ENCODE measurements at regions not wholly inside any gene's neighbourhood (a gene's known extent, or its start where the extent isn't known, plus 50 kb on each side); places are given as distances from the start of the nearest gene placed in this dataset.

- Histone ChIP-seq H3K9me3 (no peaks in the 10 kb centered on the region), H3K4me3 (no peak overlapping the region), H3K27me3 (no peaks in the 10 kb centered on the region), H3K36me3 (ENCODE audit: low read depth, missing control alignments) (no peaks in the 10 kb centered on the region), H3K4me1 (no peaks in the 10 kb centered on the region), H3K27ac (no peak overlapping the region)
- TF ChIP-seq, protein P1, sequence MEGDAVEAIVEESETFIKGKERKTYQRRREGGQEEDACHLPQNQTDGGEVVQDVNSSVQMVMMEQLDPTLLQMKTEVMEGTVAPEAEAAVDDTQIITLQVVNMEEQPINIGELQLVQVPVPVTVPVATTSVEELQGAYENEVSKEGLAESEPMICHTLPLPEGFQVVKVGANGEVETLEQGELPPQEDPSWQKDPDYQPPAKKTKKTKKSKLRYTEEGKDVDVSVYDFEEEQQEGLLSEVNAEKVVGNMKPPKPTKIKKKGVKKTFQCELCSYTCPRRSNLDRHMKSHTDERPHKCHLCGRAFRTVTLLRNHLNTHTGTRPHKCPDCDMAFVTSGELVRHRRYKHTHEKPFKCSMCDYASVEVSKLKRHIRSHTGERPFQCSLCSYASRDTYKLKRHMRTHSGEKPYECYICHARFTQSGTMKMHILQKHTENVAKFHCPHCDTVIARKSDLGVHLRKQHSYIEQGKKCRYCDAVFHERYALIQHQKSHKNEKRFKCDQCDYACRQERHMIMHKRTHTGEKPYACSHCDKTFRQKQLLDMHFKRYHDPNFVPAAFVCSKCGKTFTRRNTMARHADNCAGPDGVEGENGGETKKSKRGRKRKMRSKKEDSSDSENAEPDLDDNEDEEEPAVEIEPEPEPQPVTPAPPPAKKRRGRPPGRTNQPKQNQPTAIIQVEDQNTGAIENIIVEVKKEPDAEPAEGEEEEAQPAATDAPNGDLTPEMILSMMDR (IDR thresholded peaks at IDR 0.05): no peak
- TF ChIP-seq POLR2A (IDR thresholded peaks at IDR 0.05): no peak
- no peak for DNase-seq
- WGBS, 2 donors: 88 to 95% methylated on average over 7 of the region's 7 CpGs
- intact Hi-C loops (cut with DNase I; ENCODE audit: low total_unique reads): no loop called here
These were observed 62.5 kb upstream of the ADO start for GRCh38 chr10:62741996-62742395.

- H3K27ac ChIP-seq: no peak overlapping the region
- no peaks in the 10 kb centered on the region for H3K4me1 ChIP-seq
- H3K4me3 ChIP-seq: no peak overlapping the region
- no peaks in the 10 kb centered on the region for H3K27me3 ChIP-seq
- no peaks in the 10 kb centered on the region for H3K9me3 ChIP-seq
- DNase-seq: no peak
- H3K36me3 ChIP-seq (ENCODE audit: low read depth, missing control alignments): no peaks in the 10 kb centered on the region
- intact Hi-C loops (cut with DNase I; ENCODE audit: low total_unique reads): no loop called here
- 83 to 86% methylated on average over 6 of the region's 6 CpGs for WGBS, 2 donors
- TF ChIP-seq, protein P1 (IDR thresholded peaks at IDR 0.05): no peak
- TF ChIP-seq POLR2A (IDR thresholded peaks at IDR 0.05): no peak
These were observed 61.9 kb upstream of the ADO start for GRCh38 chr10:62742536-62743061.

DNA sequence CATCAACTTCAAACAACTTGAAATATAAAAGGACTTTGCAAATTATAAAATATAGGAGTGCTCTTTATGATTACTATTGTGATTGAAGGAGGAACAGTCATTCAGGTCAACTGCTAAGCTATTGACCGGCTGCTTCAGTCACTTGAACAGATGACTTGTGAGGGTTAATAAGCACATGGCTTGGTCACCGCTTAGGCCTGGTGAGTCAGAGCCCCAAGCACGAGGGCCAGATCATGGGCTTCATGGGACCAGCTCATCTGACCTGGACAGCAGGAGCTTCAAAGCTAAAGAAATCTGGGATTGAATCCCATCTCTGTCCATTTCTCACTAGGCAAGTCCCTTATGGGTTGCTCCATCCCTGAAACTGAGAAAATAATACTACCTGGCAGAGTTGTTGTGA, 60.4 kb upstream of the ADO start:
- no peak for TF ChIP-seq POLR2A (IDR thresholded peaks at IDR 0.05)
- TF ChIP-seq, protein P1 (IDR thresholded peaks at IDR 0.05): no peak
- WGBS, 2 donors: 80 to 84% methylated on average over 3 of the region's 3 CpGs
- intact Hi-C loops (cut with DNase I; ENCODE audit: low total_unique reads): no loop called here
- H3K27ac ChIP-seq: no peak overlapping the region
- no peaks in the 10 kb centered on the region for H3K4me1 ChIP-seq
- H3K36me3 ChIP-seq (ENCODE audit: low read depth, missing control alignments): no peaks in the 10 kb centered on the region
- H3K9me3 ChIP-seq: no peaks in the 10 kb centered on the region
- DNase-seq: no peak
- no peaks in the 10 kb centered on the region for H3K27me3 ChIP-seq
- no peak overlapping the region for H3K4me3 ChIP-seq

GRCh38 chr10:62745581-62745980, 58.9 kb upstream of the ADO start:
- intact Hi-C loops (cut with DNase I; ENCODE audit: low total_unique reads): no loop called here
- H3K4me3 ChIP-seq: no peak overlapping the region
- TF ChIP-seq, protein P1 (IDR thresholded peaks at IDR 0.05): no peak
- no peak for TF ChIP-seq POLR2A (IDR thresholded peaks at IDR 0.05)
- no peak overlapping the region for H3K27ac ChIP-seq
- DNase-seq: no peak
- no peaks in the 10 kb centered on the region for H3K36me3 ChIP-seq (ENCODE audit: low read depth, missing control alignments)
- H3K9me3 ChIP-seq: no peaks in the 10 kb centered on the region
- no peaks in the 10 kb centered on the region for H3K27me3 ChIP-seq
- H3K4me1 ChIP-seq: no peaks in the 10 kb centered on the region
- WGBS, 2 donors: 89 to 96% methylated on average over 2 of the region's 2 CpGs

DNA sequence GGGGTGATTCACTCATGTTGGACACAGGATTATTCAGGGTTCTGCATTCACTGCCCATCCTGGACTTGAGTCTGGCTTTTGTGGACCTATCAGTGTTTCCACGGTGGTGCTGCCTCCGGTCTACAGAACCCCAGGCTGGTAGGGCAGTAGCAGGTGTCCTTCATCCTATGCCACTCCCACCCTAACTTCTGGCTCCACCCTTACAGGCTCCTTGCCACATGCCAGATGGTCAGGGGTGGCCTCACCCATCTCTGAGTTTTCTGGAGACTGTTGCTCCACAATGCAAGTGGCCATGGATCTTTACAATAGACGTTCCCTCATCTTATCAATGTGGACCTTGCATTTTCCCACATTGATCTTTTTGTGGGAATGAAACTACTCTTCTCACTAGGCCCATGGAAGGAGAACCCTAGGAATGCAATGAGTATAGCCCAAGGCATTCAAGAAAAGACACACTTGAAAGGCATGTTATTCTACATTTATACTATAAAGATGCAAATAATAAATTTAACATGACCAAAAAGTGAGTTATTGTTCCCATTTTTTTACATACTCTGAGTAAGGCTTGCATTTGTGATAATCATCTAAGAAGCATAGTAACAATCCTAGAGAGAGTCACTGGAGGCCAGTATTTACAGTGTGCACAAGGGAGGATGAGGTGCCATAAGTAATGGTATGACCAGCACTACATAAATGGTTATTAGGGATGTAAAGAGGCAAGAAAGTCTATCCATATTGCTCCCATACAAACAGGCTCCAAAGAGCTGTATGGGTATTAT, 57.4 kb upstream of the ADO start:
- H3K27ac ChIP-seq: no peak overlapping the region
- no peak for TF ChIP-seq POLR2A (IDR thresholded peaks at IDR 0.05)
- TF ChIP-seq, protein P1 (IDR thresholded peaks at IDR 0.05): no peak
- no peaks in the 10 kb centered on the region for H3K27me3 ChIP-seq
- no peaks in the 10 kb centered on the region for H3K36me3 ChIP-seq (ENCODE audit: low read depth, missing control alignments)
- H3K4me3 ChIP-seq: no peak overlapping the region
- intact Hi-C loops (cut with DNase I; ENCODE audit: low total_unique reads): no loop called here
- 80 to 93% methylated on average over 3 of the region's 3 CpGs for WGBS, 2 donors
- no peaks in the 10 kb centered on the region for H3K9me3 ChIP-seq
- no peaks in the 10 kb centered on the region for H3K4me1 ChIP-seq
- no peak for DNase-seq

Data from testis (tissue), 2 donors.